HG03432 (cell line): ENCODE measurements at regions not wholly inside any gene's neighbourhood (a gene's known extent, or its start where the extent isn't known, plus 50 kb on each side); places are given as distances from the start of the nearest gene placed in this dataset.

Experiments used
- ATAC-seq: cut with Tn5 transposase; IDR thresholded peaks from one replicate; pipeline ENCODE4 v1.9.1; 2021; ENCODE audit warnings: mild to moderate bottlenecking, moderate library complexity; ENCODE audit not compliant: unreplicated experiment

- ATAC-seq: no peak
Measured at GRCh38 chr11:32039149-32039548, 51.7 kb upstream of the RCN1 start.

- no peak for ATAC-seq
Measured at GRCh38 chr11:32034680-32035079, 56.2 kb upstream of the RCN1 start.

GRCh38 chr11:32034149-32034548, 56.7 kb upstream of the RCN1 start:
- ATAC-seq: no peak

DNA sequence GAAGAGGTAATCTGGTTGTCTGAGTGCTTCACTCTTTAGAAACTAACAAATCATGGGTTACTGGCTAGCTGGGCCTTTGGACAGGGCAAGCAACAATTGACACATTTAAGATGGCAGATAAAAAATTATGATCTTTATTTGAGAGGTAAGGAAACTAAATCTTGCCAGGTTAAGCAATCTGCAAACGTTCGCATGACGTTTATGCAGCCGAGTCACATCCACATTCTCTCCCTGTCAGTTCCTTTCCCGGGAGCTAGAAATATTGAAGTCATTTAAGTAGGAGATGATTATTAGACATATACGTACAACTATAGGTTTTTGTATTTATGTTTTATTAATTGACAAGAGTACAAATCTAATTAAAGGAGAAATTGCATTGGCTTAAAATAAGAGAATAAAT, 57.4 kb upstream of the RCN1 start:
- ATAC-seq: no peak

GRCh38 chr11:32033067-32033466, 57.8 kb upstream of the RCN1 start:
- ATAC-seq: peak; percentile 41

DNA sequence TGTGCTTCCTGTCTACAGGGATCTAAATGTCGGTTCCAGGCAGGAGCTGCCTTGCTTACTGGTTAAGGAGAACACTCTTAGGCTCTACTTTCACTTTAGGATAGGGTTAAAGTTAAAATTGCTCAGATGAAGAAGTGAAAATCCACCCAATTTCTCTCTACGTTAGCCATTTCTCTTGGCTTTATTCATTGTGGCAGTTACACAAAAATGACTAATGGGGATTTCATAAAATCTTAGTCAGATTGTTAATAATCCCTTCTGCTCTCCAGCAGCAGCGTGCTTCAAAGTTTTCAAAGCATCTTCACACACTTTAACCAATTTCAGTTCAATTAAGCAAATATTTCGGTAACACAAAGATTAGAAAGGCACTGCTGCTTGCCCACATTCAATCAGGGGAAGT, 58.4 kb upstream of the RCN1 start:
- ATAC-seq: peak; percentile 70

DNA sequence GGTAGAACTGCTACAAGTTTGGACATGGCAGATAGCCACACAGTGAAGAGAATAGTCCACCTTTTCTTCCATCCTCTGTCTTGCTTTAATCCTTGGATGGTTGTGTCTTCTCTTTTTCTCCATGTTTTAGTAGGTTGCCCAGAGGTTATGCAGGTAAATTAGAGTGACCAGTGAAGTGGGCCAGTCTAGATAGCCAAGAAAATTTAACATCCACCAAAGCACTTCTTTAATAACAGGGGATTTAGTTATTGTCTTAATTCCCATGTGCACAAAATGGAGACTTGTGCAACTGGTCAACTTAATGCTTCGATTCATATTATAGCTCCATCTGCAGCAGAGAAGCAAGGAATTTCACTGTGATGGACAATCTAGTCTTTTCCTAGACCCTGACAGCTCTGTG, 58.8 kb upstream of the RCN1 start:
- ATAC-seq: no peak

DNA sequence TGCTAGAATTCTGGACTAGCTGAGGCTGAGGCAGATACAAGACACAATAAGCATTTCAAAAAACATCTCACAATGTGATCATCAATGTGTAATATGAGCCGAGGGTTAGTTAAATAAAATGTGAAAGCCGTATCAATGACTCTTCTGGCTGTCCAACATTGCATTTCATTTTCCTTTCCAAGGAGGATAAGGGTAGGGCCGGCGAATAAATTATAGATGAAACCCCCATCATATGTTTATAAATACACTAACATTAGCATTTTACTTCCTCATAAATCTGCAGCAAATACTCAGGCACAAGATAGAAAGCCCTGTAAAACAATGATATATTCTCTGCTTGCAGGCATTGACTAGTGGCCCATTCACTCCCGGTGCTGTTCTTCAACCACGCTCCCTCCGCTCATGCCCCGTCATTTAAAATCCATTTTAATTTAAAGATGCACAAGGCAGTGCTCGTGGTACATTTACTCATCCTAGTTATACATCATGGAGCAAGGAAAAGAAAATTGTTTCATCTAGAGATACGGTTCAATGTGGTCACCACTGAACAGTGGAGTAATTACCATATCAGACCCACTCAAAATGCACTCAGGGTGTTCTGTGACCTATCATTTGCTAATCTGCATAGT, 59.9 kb upstream of the RCN1 start:
- ATAC-seq: no peak

GRCh38 chr11:32029721-32030120, 61.2 kb upstream of the RCN1 start:
- ATAC-seq: no peak

DNA sequence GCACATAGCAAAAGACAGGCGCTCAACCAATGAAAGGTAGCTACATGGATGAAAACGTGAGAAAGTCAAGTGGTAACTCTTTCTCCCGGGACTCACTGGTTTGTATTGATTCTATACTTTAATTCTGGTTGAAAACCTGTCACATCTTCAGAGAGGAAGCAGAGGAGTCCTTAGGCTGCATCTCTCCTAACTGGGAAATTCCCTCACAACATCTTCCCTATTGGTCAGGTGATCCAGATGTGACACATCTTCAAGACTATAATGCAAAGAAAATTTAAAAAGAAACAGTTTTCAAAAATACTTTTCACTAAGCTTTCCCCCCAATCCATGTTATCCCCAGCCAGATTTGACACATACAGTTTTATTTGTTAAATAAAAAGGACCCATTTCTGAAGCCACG, 62.7 kb upstream of the RCN1 start:
- ATAC-seq: no peak

GRCh38 chr11:32026766-32027165, 64.1 kb upstream of the RCN1 start:
- no peak for ATAC-seq

- no peak for ATAC-seq
Measured at GRCh38 chr11:32024948-32025347, 65.9 kb upstream of the RCN1 start.

DNA sequence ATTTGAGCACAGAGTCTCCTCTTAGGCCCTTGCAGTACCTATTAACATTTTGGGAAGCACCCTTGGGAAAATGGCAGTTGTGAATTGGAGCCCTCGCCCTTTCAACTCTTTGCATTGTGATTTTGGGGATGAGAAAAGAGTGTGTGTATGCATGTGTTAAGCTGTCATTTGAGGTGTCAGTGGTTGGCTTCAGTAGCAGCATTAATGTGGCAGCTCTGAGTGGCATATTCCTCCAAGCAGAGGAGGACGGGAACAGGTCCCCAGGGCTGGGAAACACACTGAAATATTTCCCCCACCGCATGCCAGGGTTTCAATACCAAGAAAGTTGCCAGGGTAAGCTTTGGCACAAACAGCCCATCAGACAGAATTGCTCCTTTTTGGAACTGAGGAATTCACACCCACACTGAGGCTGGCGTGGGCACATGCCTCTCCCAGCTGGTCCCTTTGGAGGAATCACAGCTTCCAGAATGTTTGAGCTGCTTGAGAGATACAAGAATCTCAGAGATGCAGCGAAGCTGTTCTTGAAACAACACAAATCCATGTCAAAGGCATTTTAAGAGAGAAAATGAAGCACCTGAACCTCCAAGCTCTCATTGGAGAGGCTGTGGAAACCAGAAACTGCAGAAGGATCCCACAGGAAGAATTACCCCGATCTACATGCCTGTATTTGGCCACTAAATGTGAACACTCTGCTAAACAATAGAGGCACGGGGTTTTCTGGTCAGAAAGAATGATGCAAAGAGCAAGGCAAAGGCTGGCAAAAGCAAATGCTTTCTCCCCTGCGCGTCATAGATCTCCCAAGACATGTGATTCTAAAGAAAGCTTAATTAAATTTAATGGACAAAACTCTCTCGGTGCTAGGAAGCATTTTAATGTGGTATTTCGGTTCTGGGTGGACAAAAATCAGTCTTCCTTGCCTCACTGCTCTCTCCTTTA, 67.2 kb upstream of the RCN1 start:
- ATAC-seq: no peak

DNA sequence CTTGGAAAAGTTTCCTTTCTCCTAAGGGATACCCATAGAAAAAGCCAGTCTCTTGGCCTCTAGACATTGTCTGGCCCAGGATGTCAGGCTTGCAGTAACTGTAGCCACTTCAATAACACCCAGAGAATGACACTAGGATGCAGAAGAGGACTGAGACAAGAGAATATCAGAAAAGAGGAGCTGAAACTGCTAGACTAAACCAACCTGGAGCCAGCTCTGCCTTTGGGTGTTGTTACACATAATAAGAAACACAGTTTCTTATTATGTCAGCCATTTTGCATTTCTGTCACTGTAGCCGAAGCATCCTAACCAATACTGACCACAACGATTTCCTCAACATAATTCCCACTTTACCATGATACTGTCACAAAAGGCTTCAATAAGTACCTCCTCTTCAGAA, 72.2 kb upstream of the RCN1 start:
- ATAC-seq: no peak

- no peak for ATAC-seq
Measured at GRCh38 chr11:32016111-32016510, 74.8 kb upstream of the RCN1 start.

- no peak for ATAC-seq
Measured at GRCh38 chr11:32015427-32015826, 75.4 kb upstream of the RCN1 start.

DNA sequence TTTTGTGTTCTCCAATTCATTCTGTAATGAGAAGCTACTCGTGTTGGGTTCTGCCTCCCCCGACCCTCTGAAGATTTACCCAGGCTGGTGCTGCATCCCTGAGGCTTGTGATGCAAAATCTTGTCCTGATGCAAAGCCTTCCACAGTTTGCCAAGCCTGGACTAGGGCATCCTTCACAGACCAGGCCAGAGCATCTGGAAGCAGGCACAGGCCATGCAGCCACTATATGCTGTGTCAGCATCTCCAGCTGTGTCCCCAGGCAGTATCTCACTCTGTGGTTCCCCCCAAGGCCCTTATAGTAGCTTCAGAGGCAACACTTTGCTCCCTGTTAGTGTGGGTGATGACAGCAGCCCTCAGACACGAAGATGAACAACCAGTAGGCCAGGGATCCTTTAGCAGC, 77.3 kb upstream of the RCN1 start:
- ATAC-seq: no peak

DNA sequence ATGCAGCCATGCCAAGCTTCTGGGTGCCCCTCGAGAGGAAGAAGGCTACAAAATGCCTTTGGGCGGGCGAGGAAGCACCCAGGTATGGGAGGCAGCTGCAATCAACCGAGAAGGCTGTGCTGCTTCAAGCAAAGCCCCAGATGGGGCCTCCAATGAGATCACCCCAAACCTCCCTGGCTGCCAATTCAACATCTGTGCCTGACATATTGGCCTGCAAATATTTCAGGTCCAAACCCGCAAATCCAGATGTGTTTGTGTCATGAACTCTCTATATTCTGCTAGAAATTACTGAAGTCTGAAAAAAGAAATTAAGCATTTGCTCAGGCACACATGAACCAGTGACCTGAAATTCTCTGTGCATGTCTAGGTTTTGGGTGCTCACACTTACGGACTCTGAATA, 78.8 kb upstream of the RCN1 start:
- ATAC-seq: no peak

GRCh38 chr11:32008880-32009551, 81.9 kb upstream of the RCN1 start:
- no peak for ATAC-seq

GRCh38 chr11:32006799-32007388, 84.0 kb upstream of the RCN1 start:
- peak; percentile 71 for ATAC-seq

DNA sequence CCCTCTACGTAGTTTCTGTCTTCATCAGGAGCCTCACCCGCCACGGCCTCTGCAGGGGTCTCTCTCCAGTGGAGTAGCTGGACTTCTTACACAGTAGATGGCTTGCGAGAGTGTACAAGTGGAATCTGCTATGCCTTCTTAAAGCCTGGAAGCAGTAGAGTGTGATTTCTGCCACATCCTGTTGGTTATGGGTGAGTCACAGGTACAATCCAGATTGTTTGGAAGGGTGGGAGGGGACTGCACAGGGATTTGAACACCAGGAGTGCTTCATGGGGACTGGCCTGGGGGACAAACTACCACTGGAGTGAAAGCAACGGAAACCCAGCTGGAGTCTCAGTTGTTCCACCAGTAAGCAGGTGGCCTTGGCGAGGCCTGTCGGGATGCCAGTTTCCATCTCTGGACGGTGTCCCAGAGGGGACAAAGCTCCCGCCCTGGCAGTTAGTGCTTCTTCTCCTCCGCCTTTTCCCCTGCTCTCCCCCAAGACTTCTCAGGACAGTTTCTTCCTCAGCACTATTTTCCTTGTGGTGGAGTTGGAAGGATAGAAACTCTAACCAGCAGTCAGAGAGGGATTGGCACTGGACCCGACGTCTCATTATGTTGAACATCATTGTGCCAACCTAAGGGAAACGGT, 85.0 kb upstream of the RCN1 start:
- no peak for ATAC-seq
